MM.1S (cell line): ENCODE measurements at regions not wholly inside any gene's neighbourhood (a gene's known extent, or its start where the extent isn't known, plus 50 kb on each side); places are given as distances from the start of the nearest gene placed in this dataset.

Source experiments
- DNase-seq: peaks from one replicate; pipeline ENCODE4 v3.0.0-alpha.2; 2015
- H2AFZ ChIP-seq: fragments of 300-600 bp; sonication (generic); 2 replicates; pipeline ENCODE4 v1.6.0; 2016; ENCODE audit warnings: antibody characterized with exemption, low read length
- H3F3A ChIP-seq: fragments of 300-600 bp; sonication (generic); 2 replicates; pipeline ENCODE4 v1.6.1; 2016; ENCODE audit warnings: mild to moderate bottlenecking, antibody characterized with exemption, low read length, moderate library complexity, mixed read lengths; ENCODE audit not compliant: insufficient read depth
- H3K27ac ChIP-seq: fragments of 300-600 bp; sonication (generic); 2 replicates; pipeline ENCODE4 v1.5.1; 2016; ENCODE audit warnings: mild to moderate bottlenecking, low read length
- H3K27me3 ChIP-seq: fragments of 300-600 bp; sonication (generic); replicated peaks from 2 replicates; pipeline ENCODE4 v1.6.0; 2016; ENCODE audit warnings: low read length; ENCODE audit not compliant: insufficient read depth
- H3K36me3 ChIP-seq: fragments of 300-600 bp; sonication (generic); replicated peaks from 2 replicates; pipeline ENCODE4 v1.6.1; 2016; ENCODE audit warnings: mild to moderate bottlenecking, low read length, mixed read lengths; ENCODE audit not compliant: insufficient read depth
- H3K4me1 ChIP-seq: fragments of 300-600 bp; sonication (generic); 2 replicates; pipeline ENCODE4 v1.6.1; 2016; ENCODE audit warnings: low read length, mixed read lengths
- H3K4me2 ChIP-seq: fragments of 300-600 bp; sonication (generic); 2 replicates; pipeline ENCODE4 v1.6.0; 2016; ENCODE audit warnings: low read depth, low read length
- H3K4me3 ChIP-seq: fragments of 300-600 bp; sonication (generic); 2 replicates; pipeline ENCODE4 v1.5.1; 2016; ENCODE audit warnings: low read length, mixed read lengths
- H3K79me2 ChIP-seq: fragments of 300-600 bp; sonication (generic); 2 replicates; pipeline ENCODE4 v1.6.1; 2016; ENCODE audit warnings: mixed run types, low read length, mixed read lengths
- H3K9ac ChIP-seq: fragments of 300-600 bp; sonication (generic); 2 replicates; pipeline ENCODE4 v1.6.1; 2016; ENCODE audit warnings: low read length, mixed read lengths
- H3K9me2 ChIP-seq: fragments of 300-600 bp; sonication (generic); replicated peaks from 2 replicates; pipeline ENCODE4 v1.6.1; 2016; ENCODE audit warnings: mild to moderate bottlenecking, low read length, mixed read lengths; ENCODE audit not compliant: insufficient read depth
- H3K9me3 ChIP-seq: fragments of 300-600 bp; sonication (generic); replicated peaks from 2 replicates; pipeline ENCODE4 v1.6.1; 2016; ENCODE audit warnings: mild to moderate bottlenecking, low read length, mixed read lengths; ENCODE audit not compliant: insufficient read depth
- H4K20me1 ChIP-seq: fragments of 300-600 bp; sonication (generic); 2 replicates; pipeline ENCODE4 v1.6.1; 2016; ENCODE audit warnings: mild to moderate bottlenecking, low read length, moderate library complexity, mixed read lengths; ENCODE audit not compliant: insufficient read depth
- CTCF ChIP-seq: fragments of 300-600 bp; sonication (generic); IDR thresholded peaks from 2 replicates; pipeline ENCODE4 v1.5.1; 2016; ENCODE audit warnings: antibody characterized with exemption, low read length, mixed read lengths
- EZH2 ChIP-seq: fragments of 300-600 bp; sonication (generic); optimal IDR thresholded peaks from 2 replicates; pipeline ENCODE3; 2017; ENCODE audit warnings: low read depth, mild to moderate bottlenecking, antibody characterized with exemption, low read length, mixed read lengths
- EZH2phosphoT487 ChIP-seq: fragments of 300-600 bp; sonication (generic); IDR thresholded peaks from 2 replicates; pipeline ENCODE4 v1.6.1; 2018; ENCODE audit warnings: antibody characterized with exemption, low read length

DNA sequence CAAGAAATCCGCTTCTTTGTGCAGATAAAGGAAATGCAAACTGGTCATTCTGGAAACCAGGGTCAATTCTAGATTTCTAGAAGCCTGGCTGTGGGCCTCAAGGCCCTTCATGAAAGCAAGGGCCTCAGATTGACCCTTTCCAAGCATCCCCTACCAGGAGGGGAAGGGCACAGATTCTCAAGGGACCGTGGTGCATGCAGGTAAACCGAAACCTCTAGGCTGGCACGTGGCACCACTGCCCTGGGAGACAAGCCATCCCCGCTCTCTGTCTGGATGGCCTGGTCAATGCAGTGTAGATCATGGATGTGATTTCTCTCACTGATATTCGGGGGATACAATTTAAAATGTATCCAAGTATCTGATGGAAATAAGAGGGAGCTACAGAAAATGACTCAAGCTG, 69.4 kb downstream of the TOMM20 start:
- Histone ChIP-seq H3K4me1 (peaks cover 40% of the 10 kb centered on the region), H3F3A (peaks cover 31% of the 10 kb centered on the region), H3K9me2 (no peaks in the 10 kb centered on the region), H3K36me3 (no peaks in the 10 kb centered on the region), H4K20me1 (no peaks in the 10 kb centered on the region), H3K27ac (no peak overlapping the region), H3K9me3 (no peaks in the 10 kb centered on the region), H3K79me2 (no peaks in the 10 kb centered on the region), H3K27me3 (no peaks in the 10 kb centered on the region), H2AFZ (no peak overlapping the region), H3K4me3 (no peak overlapping the region), H3K4me2 (no peak overlapping the region), H3K9ac (no peak overlapping the region)
- TF ChIP-seq CTCF (no peak), EZH2 (no peak), EZH2phosphoT487 (no peak)
- DNase-seq: no peak

DNA sequence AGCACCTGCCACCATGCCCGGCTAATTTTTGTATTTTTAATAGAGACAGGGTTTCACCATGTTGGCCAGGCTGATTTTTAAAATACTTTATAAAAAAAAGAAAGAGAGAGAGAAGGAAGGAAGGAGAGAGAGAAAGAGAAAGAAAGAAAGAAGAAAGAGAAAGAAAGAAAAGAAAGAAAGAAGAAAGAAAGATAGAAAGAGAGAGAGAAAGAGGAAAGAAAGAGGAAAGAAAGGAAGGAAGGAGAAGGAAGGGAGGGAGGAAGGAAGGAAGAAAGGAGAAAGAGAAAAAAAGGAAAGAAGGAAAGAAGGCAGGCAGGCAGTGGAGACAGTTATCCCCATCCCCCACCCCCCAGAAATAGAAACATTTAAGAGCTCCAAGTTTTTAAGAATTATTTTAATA, 69.9 kb downstream of the TOMM20 start:
- Histone ChIP-seq H2AFZ (no peak overlapping the region), H3K4me2 (no peak overlapping the region), H3K4me1 (peaks cover 35% of the 10 kb centered on the region), H3K9me2 (no peaks in the 10 kb centered on the region), H3K36me3 (no peaks in the 10 kb centered on the region), H3F3A (peaks cover 31% of the 10 kb centered on the region), H3K27me3 (no peaks in the 10 kb centered on the region), H3K79me2 (no peaks in the 10 kb centered on the region), H4K20me1 (no peaks in the 10 kb centered on the region), H3K27ac (no peak overlapping the region), H3K4me3 (no peak overlapping the region), H3K9ac (no peak overlapping the region), H3K9me3 (no peaks in the 10 kb centered on the region)
- TF ChIP-seq EZH2 (no peak), CTCF (no peak)
- no peak for DNase-seq

DNA sequence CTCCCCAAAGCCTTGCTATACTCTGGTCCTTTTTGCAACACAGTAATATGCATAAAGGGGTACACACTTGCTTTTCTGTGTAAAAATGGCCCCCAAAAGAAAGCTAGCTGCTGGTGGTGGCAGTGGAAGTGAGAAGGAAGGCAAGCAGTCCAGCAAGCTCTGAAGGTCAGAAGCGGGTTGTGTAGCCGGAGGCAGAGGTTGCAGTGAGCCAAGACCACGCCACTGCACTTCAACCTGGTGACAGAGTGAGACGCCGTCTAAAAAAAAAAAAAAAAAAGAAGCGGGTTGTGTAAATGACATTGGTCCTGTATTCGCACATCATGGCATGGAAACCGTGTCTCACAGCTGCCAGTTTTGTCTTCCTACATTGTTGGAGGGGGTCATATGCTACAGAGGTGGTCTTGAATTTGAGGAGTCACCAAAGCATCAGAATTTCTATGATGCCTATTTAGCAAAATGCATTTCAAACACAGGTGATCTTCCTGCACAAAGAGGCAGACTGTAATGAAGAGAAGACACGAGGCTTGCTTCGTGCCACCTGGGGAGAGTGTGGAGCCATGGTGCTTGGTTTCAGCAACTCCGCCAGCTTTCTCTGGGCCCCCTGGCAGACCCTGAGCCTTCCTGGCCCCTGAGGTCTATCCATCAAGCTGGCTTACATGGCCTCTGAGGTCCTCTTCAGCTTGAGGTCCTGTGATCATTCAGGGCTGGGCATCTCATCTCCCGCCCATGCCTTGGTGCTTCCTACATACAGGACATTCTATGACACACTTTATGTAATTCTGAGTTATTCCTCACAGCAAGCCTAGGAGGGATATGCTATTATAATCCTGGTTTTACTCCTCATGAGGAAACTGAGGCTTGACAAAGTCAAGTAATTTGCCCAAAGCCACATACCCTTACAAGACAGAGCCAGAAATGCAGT, 71.0 kb downstream of the TOMM20 start:
- H3K4me1 ChIP-seq: peaks cover 25% of the 10 kb centered on the region
- no peaks in the 10 kb centered on the region for H3K9me3 ChIP-seq
- no peak overlapping the region for H3K9ac ChIP-seq
- no peaks in the 10 kb centered on the region for H3K36me3 ChIP-seq
- no peak overlapping the region for H3K4me2 ChIP-seq
- H3K4me3 ChIP-seq: no peak overlapping the region
- no peaks in the 10 kb centered on the region for H3K9me2 ChIP-seq
- no peaks in the 10 kb centered on the region for H3K79me2 ChIP-seq
- H3K27me3 ChIP-seq: no peaks in the 10 kb centered on the region
- H4K20me1 ChIP-seq: no peaks in the 10 kb centered on the region
- TF ChIP-seq EZH2: no peak
- TF ChIP-seq EZH2phosphoT487: no peak
- no peak for TF ChIP-seq CTCF
- peaks cover 21% of the 10 kb centered on the region for H3F3A ChIP-seq
- no peak for DNase-seq
- H3K27ac ChIP-seq: no peak overlapping the region
- no peak overlapping the region for H2AFZ ChIP-seq
